ENCODE measurements at regions not wholly inside any gene's neighbourhood (a gene's known extent, or its start where the extent isn't known, plus 50 kb on each side); places are given as distances from the start of the nearest gene placed in this dataset.
"Not testable (repeated sequence)": the region's sequence is repeated elsewhere in the genome, so short reads cannot be mapped to it uniquely, and the experiment has no call there.

- DNase-seq (ENCODE audit: low spot score): no peak
- intact Hi-C loops (cut with DNase I): no loop called here
These were observed 588.7 kb downstream of the RBFOX1 start for GRCh38 chr16:7921345-7921744.

- intact Hi-C loops (cut with DNase I): no loop called here
- DNase-seq (ENCODE audit: low spot score): no peak
These were observed 587.1 kb downstream of the RBFOX1 start for GRCh38 chr16:7919782-7920181.

- intact Hi-C loops (cut with DNase I): no loop called here
- no peak for DNase-seq (ENCODE audit: low spot score)
These were observed 582.1 kb downstream of the RBFOX1 start for GRCh38 chr16:7914748-7915147.

GRCh38 chr16:7912132-7912531 is 579.5 kb downstream of the RBFOX1 start:
- intact Hi-C loops (cut with DNase I): no loop called here
- DNase-seq (ENCODE audit: low spot score): no peak

- DNase-seq (ENCODE audit: low spot score): no peak
- intact Hi-C loops (cut with DNase I): no loop called here
These were observed 577.5 kb downstream of the RBFOX1 start for GRCh38 chr16:7910116-7910515.

DNA sequence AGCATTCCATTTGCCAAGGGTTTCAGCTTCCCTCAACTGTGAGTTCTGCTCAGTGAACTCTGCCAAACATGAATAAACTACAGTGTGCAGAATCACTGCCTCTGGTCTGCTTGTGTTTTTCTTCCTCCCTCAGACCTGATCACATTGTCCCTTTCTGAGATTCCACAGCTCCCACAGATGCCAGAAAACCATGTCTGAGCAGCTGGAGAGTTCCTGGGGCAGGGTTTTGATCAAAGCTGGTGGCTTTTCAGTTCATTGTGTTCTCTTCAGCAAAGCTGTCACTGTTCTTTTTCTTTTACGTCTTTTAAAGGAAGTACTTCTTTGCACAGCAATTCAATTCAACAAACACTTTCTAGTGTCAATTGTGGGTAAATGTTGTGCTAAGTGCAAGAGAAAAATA is 555.8 kb downstream of the RBFOX1 start:
- no peak for DNase-seq (ENCODE audit: low spot score)
- intact Hi-C loops (cut with DNase I): no loop called here

- intact Hi-C loops (cut with DNase I): no loop called here
- no peak for DNase-seq (ENCODE audit: low spot score)
These were observed 554.7 kb downstream of the RBFOX1 start for GRCh38 chr16:7887316-7887715.

DNA sequence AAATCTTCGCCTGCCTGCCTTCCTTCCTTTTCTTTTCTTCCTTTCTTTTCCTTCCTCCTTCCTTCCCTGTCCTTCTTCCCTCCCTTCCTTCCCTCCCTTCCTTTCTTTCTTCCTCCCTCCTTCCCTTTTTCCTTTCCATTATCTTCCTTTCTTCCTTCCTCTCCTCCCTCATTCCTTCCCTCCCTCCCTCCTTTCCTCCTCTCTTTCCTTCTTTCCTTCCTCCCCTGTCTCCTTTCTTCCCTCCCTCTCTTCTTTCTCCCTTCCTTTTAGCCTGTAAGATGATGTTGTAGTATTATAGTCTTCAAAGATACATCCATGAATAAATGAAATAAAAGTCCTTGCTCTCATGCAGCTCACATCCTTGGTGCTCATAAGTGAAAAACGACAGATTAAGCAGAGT is 539.3 kb downstream of the RBFOX1 start:
- no peak for DNase-seq (ENCODE audit: low spot score)

DNA sequence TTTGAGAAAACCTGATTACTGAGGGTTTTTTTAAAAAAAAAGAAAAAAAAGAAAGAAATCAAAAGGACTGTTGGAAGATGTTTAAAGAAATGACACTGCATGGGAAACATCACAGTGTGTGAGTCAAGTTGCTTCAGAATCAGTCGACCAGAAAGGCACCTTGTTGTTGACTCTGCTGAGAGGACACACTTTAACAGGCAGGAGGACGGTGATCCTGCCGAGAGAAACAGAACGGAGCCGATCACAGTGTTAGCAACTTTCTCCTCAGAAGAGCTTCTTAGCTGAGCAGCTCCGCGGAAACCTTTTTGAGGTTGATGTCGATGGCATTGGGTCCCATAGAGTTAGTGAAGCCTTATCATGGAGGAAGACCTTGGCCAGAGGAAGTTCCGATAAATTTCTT is 538.7 kb downstream of the RBFOX1 start:
- intact Hi-C loops (cut with DNase I): no loop called here
- DNase-seq (ENCODE audit: low spot score): no peak

More for the DNA sequence above, 539.3 kb downstream of the RBFOX1 start:
- intact Hi-C loops (cut with DNase I): no loop called here

DNA sequence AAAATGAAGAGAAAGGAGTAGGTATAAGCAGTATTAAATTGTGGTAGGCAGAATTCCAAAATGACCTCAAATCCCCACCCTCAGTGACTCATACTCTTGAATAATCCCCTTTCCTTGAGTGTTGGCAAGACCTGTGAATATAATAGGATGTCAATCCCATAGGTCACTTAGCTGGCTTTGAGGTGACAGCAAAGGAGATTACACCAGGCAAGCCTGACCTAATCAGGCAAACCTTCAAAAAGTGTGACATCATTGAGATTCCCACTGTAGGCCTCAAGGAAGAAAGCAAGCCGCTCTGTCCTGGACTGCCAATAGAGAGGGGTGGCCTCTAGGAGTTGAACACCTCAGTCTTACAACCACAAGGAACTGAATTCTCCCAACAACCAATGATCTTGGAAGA is 535.2 kb downstream of the RBFOX1 start:
- DNase-seq (ENCODE audit: low spot score): no peak
- intact Hi-C loops (cut with DNase I): no loop called here

DNA sequence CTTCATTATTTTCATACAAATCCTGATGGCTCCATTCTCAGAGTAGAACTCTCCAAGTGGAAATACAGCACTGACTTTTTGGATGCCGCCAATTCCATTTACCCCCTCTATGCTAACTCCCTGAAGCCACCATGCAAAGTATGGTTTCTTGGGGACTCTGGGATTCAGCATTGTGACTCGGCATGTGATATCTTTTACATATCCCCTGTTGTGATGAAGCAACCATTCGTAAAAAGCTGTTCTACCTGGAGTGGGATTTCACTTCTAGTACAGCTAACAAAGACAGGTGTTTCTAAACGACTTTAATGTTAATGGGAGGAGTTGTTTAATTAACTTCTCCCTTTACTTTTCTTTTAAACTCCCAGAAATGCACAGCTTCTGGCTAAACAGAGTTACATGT is 533.5 kb downstream of the RBFOX1 start:
- no peak for DNase-seq (ENCODE audit: low spot score)
- intact Hi-C loops (cut with DNase I): no loop called here

DNA sequence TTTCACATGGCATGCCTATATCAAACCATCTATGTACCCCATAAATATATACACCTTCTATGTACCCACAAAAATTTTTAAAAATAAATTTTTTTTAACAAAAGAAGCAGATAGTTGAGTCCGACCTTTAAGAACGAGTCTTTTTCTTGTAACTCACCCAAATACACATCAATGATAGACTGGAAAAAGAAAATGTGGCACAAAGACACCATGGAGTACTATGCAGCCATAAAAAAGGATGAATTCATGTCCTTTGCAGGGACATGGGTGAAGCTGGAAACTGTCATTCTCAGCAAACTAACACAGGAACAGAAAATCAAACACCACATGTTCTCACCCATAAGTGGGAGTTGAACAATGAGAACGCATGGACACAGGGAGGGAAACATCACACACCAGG is 532.7 kb downstream of the RBFOX1 start:
- intact Hi-C loops (cut with DNase I); DNase-seq (ENCODE audit: low spot score): not testable (repeated sequence)

DNA sequence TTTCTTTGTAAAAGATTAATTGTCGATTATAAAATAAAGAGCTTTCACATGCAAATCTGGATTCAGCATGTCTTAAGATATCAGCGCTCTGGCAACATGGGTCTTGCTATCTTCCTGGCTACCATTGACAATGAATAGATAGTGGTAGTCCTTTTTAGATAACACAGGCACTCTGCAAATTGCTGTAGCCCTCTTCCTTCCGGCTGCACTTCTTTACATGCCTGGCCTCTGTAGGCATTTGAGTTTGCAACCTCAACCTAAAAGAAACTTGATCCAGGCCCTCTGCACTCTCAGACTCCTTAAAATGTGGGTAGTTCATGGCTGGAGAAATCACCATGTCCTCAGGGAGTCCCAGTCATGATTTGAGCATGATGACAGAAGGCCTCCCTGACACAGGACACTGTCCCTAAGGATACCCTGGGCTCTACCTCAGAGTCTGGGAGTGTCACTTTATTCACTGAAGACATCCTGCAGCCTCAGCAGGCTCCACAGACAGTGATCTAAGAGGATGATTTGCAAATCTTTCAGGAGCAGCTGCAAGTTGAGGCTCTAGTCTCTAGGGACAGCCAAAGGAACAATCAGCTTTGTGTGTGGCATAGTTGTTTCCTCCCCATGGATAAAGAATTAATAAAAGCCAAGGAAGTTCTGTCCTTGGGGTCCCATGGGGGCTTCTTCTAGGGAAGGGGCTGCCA is 529.4 kb downstream of the RBFOX1 start:
- no peak for DNase-seq (ENCODE audit: low spot score)
- intact Hi-C loops (cut with DNase I): no loop called here

GRCh38 chr16:7853197-7853596 is 520.6 kb downstream of the RBFOX1 start:
- intact Hi-C loops (cut with DNase I): no loop called here
- no peak for DNase-seq (ENCODE audit: low spot score)

DNA sequence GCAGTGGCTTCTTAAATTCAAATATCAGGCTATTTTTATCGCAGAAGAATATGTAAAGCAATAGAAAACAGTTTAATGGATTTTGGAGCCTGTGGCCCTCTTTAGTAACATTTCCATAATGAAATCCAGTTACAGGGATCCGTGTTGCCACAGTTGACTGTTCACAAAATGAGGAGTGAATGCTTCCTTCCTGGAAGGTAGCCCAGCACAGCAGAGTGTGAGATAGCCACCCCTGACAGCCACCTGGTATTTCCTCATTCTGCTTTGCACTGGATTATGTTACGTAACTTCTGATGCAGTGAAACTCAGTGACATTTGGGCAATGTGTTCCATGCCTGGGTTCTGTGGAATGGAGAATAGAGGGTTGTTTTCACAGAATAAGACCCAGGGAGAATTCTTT is 517.2 kb downstream of the RBFOX1 start:
- DNase-seq (ENCODE audit: low spot score): no peak
- intact Hi-C loops (cut with DNase I): no loop called here

DNA sequence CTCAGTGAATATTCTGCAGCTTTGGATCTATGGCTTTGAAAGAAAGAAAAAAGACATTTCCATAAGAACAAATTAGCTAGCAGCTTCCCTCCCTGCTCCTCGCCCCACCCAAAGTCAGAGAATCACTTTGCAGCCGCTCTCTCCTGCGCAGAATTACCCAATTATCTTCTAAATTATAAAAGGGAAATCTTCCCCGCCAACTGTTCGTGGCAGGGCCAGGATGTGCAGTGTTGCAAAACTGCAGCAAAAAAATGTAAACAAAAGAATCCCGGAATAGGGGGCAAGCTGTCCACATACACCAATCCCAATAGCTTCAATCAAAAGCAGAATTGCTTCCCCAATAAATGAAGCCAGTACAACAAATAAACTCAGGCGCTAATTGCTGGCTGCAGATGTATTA is 510.6 kb downstream of the RBFOX1 start:
- DNase-seq (ENCODE audit: low spot score): no peak
- intact Hi-C loops (cut with DNase I): no loop called here

- intact Hi-C loops (cut with DNase I): no loop called here
- no peak for DNase-seq (ENCODE audit: low spot score)
These were observed 506.9 kb downstream of the RBFOX1 start for GRCh38 chr16:7839568-7839967.

DNA sequence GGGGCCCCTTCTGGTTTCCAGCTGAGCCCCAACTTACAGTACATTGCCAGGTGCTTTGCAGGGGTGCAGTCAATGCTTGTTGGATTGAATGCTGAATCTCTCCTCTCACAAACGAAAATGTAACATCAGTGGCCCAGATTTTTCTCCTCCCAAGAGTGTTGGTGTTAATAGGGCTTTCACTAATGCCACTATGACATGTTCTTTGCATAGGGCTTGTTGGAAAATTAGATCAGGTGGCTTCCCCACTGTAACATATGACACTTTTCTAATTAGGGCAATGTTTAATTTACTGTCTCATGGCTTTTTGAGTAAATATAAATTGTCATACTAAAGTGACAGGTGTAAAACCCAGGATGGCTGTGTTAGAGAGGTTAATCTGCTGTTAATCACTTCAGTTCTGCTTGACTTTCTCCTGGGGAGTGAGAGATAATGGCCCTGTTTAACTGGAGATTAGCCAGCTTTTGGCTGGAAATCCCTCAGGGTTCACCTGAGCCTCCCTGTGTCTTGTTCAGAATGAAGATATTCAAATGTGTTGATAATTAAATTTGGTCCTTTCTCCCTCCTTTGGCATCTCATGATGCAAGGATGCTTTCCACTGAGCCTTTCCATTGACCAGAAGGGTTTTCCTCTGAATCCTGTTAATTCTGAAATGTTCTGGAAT is 502.3 kb downstream of the RBFOX1 start:
- intact Hi-C loops (cut with DNase I): no loop called here

DNA sequence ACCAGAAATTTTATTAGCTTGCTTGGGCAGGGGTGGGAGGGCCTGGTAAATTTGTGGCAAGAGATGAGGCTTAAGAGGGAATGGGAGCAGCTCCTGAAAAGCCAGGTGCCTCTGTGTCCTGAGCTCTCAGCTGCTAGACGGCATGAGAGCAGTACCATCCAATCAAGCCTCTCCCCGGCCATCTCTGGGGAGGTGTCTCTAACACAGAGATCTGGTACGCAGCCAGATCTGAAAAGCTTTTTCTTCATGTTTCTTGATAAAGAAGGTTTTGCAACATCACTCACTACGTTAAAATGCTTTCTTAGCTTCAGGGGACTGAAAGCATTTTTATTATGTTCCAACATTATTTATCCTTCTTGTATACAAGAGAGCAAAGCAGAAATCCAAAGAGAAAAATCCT is 488.2 kb downstream of the RBFOX1 start:
- no peak for DNase-seq (ENCODE audit: low spot score)
- intact Hi-C loops (cut with DNase I): no loop called here

More for the DNA sequence above, 502.3 kb downstream of the RBFOX1 start:
- no peak for DNase-seq (ENCODE audit: low spot score)

DNA sequence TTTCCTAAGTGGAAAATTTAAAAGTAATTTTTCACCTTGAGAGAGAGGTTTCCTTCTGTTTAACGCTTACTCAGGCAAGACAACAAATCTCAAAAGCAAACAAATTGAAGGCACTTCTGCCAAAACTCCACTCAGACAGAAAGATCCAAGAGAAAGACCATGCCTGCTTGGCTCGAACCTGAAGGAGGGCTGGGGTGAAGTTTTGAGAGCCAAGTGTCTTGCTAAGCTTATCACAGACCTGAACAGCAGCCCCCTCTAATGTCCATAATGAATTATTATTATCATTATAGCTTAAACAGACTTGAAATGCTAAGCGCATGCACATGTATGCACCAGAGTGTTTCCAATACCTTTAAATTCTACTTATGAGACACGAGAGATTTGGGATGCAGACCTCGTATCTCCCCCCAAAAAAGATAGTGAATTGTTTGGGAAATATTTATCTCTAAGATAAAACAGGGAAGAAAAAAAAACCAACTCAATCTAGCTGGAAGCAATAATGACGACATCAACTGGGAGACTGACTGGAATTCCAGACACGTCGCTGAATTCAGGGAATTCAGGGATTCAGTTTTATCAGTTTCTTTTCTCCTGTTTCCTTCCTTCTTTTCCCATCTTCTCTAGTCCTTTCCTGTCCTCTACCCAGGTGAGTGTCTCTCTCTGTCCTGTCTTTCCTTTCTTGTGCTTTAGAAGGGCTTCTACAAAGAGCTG is 473.2 kb downstream of the RBFOX1 start:
- intact Hi-C loops (cut with DNase I): no loop called here
- DNase-seq (ENCODE audit: low spot score): no peak

GRCh38 chr16:7804635-7805195 is 472.1 kb downstream of the RBFOX1 start:
- no peak for DNase-seq (ENCODE audit: low spot score)
- intact Hi-C loops (cut with DNase I): no loop called here
